ENCODE measurements at regions not wholly inside any gene's neighbourhood (a gene's known extent, or its start where the extent isn't known, plus 50 kb on each side); places are given as distances from the start of the nearest gene placed in this dataset.

GRCh38 chr11:23679041-23679440 lies 817.8 kb upstream of the LUZP2 start:
- Histone ChIP-seq H3K9me3 (no peaks in the 10 kb centered on the region), H3K4me1 (ENCODE audit: low read depth) (no peaks in the 10 kb centered on the region), H3K4me3 (no peak overlapping the region), H3K36me3 (ENCODE audit: low read depth) (no peaks in the 10 kb centered on the region)
- ATAC-seq = no peak
- DNase-seq = peak in 1 of 3 donors; percentile 13
- no peak for TF ChIP-seq CTCF (IDR thresholded peaks at IDR 0.05)
- intact Hi-C loops (cut with DNase I, micrococcal nuclease) = no loop called here

- DNase-seq = peak in 1 of 3 donors; percentile 28
- no peak for TF ChIP-seq CTCF (IDR thresholded peaks at IDR 0.05)
- ATAC-seq = no peak
- H3K36me3 ChIP-seq (ENCODE audit: low read depth) = no peaks in the 10 kb centered on the region
- intact Hi-C loops (cut with DNase I, micrococcal nuclease) = no loop called here
- no peaks in the 10 kb centered on the region for H3K4me1 ChIP-seq (ENCODE audit: low read depth)
- no peaks in the 10 kb centered on the region for H3K9me3 ChIP-seq
- no peak overlapping the region for H3K4me3 ChIP-seq
Measured at GRCh38 chr11:23679981-23680380, 816.9 kb upstream of the LUZP2 start.

- no peaks in the 10 kb centered on the region for H3K36me3 ChIP-seq (ENCODE audit: low read depth)
- DNase-seq = peak in 1 of 3 donors; percentile 27
- no peaks in the 10 kb centered on the region for H3K4me1 ChIP-seq (ENCODE audit: low read depth)
- TF ChIP-seq CTCF (IDR thresholded peaks at IDR 0.05) = no peak
- no peak overlapping the region for H3K4me3 ChIP-seq
- ATAC-seq = no peak
- intact Hi-C loops (cut with DNase I, micrococcal nuclease) = no loop called here
- H3K9me3 ChIP-seq = no peaks in the 10 kb centered on the region
Measured at GRCh38 chr11:23680488-23681230, 816.2 kb upstream of the LUZP2 start.

GRCh38 chr11:23684701-23685100 lies 812.2 kb upstream of the LUZP2 start:
- H3K36me3 ChIP-seq (ENCODE audit: low read depth) = no peaks in the 10 kb centered on the region
- TF ChIP-seq CTCF (IDR thresholded peaks at IDR 0.05) = no peak
- no peak overlapping the region for H3K4me3 ChIP-seq
- intact Hi-C loops (cut with DNase I, micrococcal nuclease) = no loop called here
- H3K9me3 ChIP-seq = no peaks in the 10 kb centered on the region
- no peaks in the 10 kb centered on the region for H3K4me1 ChIP-seq (ENCODE audit: low read depth)
- no peak for ATAC-seq
- no peak for DNase-seq

GRCh38 chr11:23687991-23688390 lies 808.9 kb upstream of the LUZP2 start:
- no peaks in the 10 kb centered on the region for H3K4me1 ChIP-seq (ENCODE audit: low read depth)
- intact Hi-C loops (cut with DNase I, micrococcal nuclease) = no loop called here
- no peaks in the 10 kb centered on the region for H3K9me3 ChIP-seq
- TF ChIP-seq CTCF (IDR thresholded peaks at IDR 0.05) = no peak
- ATAC-seq (no peak), DNase-seq (no peak)
- no peaks in the 10 kb centered on the region for H3K36me3 ChIP-seq (ENCODE audit: low read depth)
- H3K4me3 ChIP-seq = no peak overlapping the region
